ENCODE measurements at regions not wholly inside any gene's neighbourhood (a gene's known extent, or its start where the extent isn't known, plus 50 kb on each side); places are given as distances from the start of the nearest gene placed in this dataset.

- 80 to 87% methylated on average over 6 of the region's 6 CpGs for WGBS, 2 experiments (ENCODE audit: insufficient coverage in 2 of 2)
- Histone ChIP-seq H3K27ac (ENCODE audit: low read depth, low read length, severe bottlenecking) (no peak overlapping the region), H3K36me3 (ENCODE audit: control insufficient read depth, insufficient read depth, low read length) (no peaks in the 10 kb centered on the region), H3K4me3 (ENCODE audit: extremely low read depth, insufficient read depth, low read length, poor library complexity, severe bottlenecking) (no peak overlapping the region), H3K9me3 (ENCODE audit: control insufficient read depth, low read length) (no peaks in the 10 kb centered on the region), H3K4me1 (ENCODE audit: control insufficient read depth, insufficient read depth, low read length, poor library complexity, severe bottlenecking) (peaks cover 14% of the 10 kb centered on the region)
Observed at GRCh38 chr19:31120952-31121351, 228.3 kb downstream of the TSHZ3 start.

- H3K4me3 ChIP-seq (ENCODE audit: extremely low read depth, insufficient read depth, low read length, poor library complexity, severe bottlenecking), result no peak overlapping the region
- 93 to 94% methylated on average over 2 to 4 of the region's 5 CpGs for WGBS, 2 experiments (ENCODE audit: insufficient coverage in 2 of 2)
Observed at GRCh38 chr19:31119951-31120690, 229.1 kb downstream of the TSHZ3 start.

GRCh38 chr19:31118986-31119385, 230.2 kb downstream of the TSHZ3 start:
- Histone ChIP-seq H3K4me1 (ENCODE audit: control insufficient read depth, insufficient read depth, low read length, poor library complexity, severe bottlenecking) (peaks cover 14% of the 10 kb centered on the region), H3K36me3 (ENCODE audit: control insufficient read depth, insufficient read depth, low read length) (no peaks in the 10 kb centered on the region), H3K4me3 (ENCODE audit: extremely low read depth, insufficient read depth, low read length, poor library complexity, severe bottlenecking) (no peak overlapping the region), H3K27ac (ENCODE audit: low read depth, low read length, severe bottlenecking) (peak overlapping the region; percentile 74), H3K9me3 (ENCODE audit: control insufficient read depth, low read length) (no peaks in the 10 kb centered on the region)
- WGBS, 2 experiments (ENCODE audit: insufficient coverage in 2 of 2), result 59 to 70% methylated on average over 3 to 4 of the region's 4 CpGs

More at GRCh38 chr19:31119951-31120690, 229.1 kb downstream of the TSHZ3 start:
- no peaks in the 10 kb centered on the region for H3K9me3 ChIP-seq (ENCODE audit: control insufficient read depth, low read length)
- H3K4me1 ChIP-seq (ENCODE audit: control insufficient read depth, insufficient read depth, low read length, poor library complexity, severe bottlenecking), result peaks cover 14% of the 10 kb centered on the region
- H3K36me3 ChIP-seq (ENCODE audit: control insufficient read depth, insufficient read depth, low read length), result no peaks in the 10 kb centered on the region
- H3K27ac ChIP-seq (ENCODE audit: low read depth, low read length, severe bottlenecking), result no peak overlapping the region

GRCh38 chr19:31118287-31118955, 230.8 kb downstream of the TSHZ3 start:
- 85 to 92% methylated on average over 9 to 12 of the region's 15 CpGs for WGBS, 2 experiments (ENCODE audit: insufficient coverage in 2 of 2)

GRCh38 chr19:31114585-31114984, 234.7 kb downstream of the TSHZ3 start:
- Histone ChIP-seq H3K27ac (ENCODE audit: low read depth, low read length, severe bottlenecking) (no peak overlapping the region), H3K4me3 (ENCODE audit: extremely low read depth, insufficient read depth, low read length, poor library complexity, severe bottlenecking) (no peak overlapping the region), H3K36me3 (ENCODE audit: control insufficient read depth, insufficient read depth, low read length) (no peaks in the 10 kb centered on the region), H3K9me3 (ENCODE audit: control insufficient read depth, low read length) (no peaks in the 10 kb centered on the region), H3K4me1 (ENCODE audit: control insufficient read depth, insufficient read depth, low read length, poor library complexity, severe bottlenecking) (peaks cover 31% of the 10 kb centered on the region)

More at GRCh38 chr19:31118287-31118955, 230.8 kb downstream of the TSHZ3 start:
- Histone ChIP-seq H3K4me1 (ENCODE audit: control insufficient read depth, insufficient read depth, low read length, poor library complexity, severe bottlenecking) (peaks cover 14% of the 10 kb centered on the region), H3K36me3 (ENCODE audit: control insufficient read depth, insufficient read depth, low read length) (no peaks in the 10 kb centered on the region), H3K9me3 (ENCODE audit: control insufficient read depth, low read length) (no peaks in the 10 kb centered on the region), H3K4me3 (ENCODE audit: extremely low read depth, insufficient read depth, low read length, poor library complexity, severe bottlenecking) (no peak overlapping the region), H3K27ac (ENCODE audit: low read depth, low read length, severe bottlenecking) (peak overlapping the region; percentile 74)

GRCh38 chr19:31113293-31113692, 235.9 kb downstream of the TSHZ3 start:
- Histone ChIP-seq H3K4me1 (ENCODE audit: control insufficient read depth, insufficient read depth, low read length, poor library complexity, severe bottlenecking) (peaks cover 23% of the 10 kb centered on the region), H3K36me3 (ENCODE audit: control insufficient read depth, insufficient read depth, low read length) (no peaks in the 10 kb centered on the region), H3K9me3 (ENCODE audit: control insufficient read depth, low read length) (no peaks in the 10 kb centered on the region), H3K4me3 (ENCODE audit: extremely low read depth, insufficient read depth, low read length, poor library complexity, severe bottlenecking) (no peak overlapping the region), H3K27ac (ENCODE audit: low read depth, low read length, severe bottlenecking) (peak overlapping the region; percentile 36)
- no CpG with 5 or more reads among the region's 1 CpG for WGBS, 2 experiments (ENCODE audit: insufficient coverage in 2 of 2)

GRCh38 chr19:31112158-31112557, 237.1 kb downstream of the TSHZ3 start:
- no peaks in the 10 kb centered on the region for H3K9me3 ChIP-seq (ENCODE audit: control insufficient read depth, low read length)
- no peak overlapping the region for H3K4me3 ChIP-seq (ENCODE audit: extremely low read depth, insufficient read depth, low read length, poor library complexity, severe bottlenecking)
- 98 to 99% methylated on average over 6 to 9 of the region's 9 CpGs for WGBS, 2 experiments (ENCODE audit: insufficient coverage in 2 of 2)
- no peaks in the 10 kb centered on the region for H3K36me3 ChIP-seq (ENCODE audit: control insufficient read depth, insufficient read depth, low read length)
- H3K4me1 ChIP-seq (ENCODE audit: control insufficient read depth, insufficient read depth, low read length, poor library complexity, severe bottlenecking), result peaks cover 22% of the 10 kb centered on the region
- no peak overlapping the region for H3K27ac ChIP-seq (ENCODE audit: low read depth, low read length, severe bottlenecking)

- no peaks in the 10 kb centered on the region for H3K36me3 ChIP-seq (ENCODE audit: control insufficient read depth, insufficient read depth, low read length)
- H3K4me1 ChIP-seq (ENCODE audit: control insufficient read depth, insufficient read depth, low read length, poor library complexity, severe bottlenecking), result peaks cover 22% of the 10 kb centered on the region
- no peak overlapping the region for H3K4me3 ChIP-seq (ENCODE audit: extremely low read depth, insufficient read depth, low read length, poor library complexity, severe bottlenecking)
- H3K27ac ChIP-seq (ENCODE audit: low read depth, low read length, severe bottlenecking), result no peak overlapping the region
- 83 to 100% methylated on average over 1 to 3 of the region's 3 CpGs for WGBS, 2 experiments (ENCODE audit: insufficient coverage in 2 of 2)
- no peaks in the 10 kb centered on the region for H3K9me3 ChIP-seq (ENCODE audit: control insufficient read depth, low read length)
Observed at GRCh38 chr19:31111741-31112140, 237.5 kb downstream of the TSHZ3 start.

- WGBS, 2 experiments (ENCODE audit: insufficient coverage in 2 of 2), result 58 to 66% methylated on average over 3 of the region's 5 CpGs
- Histone ChIP-seq H3K4me3 (ENCODE audit: extremely low read depth, insufficient read depth, low read length, poor library complexity, severe bottlenecking) (no peak overlapping the region), H3K36me3 (ENCODE audit: control insufficient read depth, insufficient read depth, low read length) (no peaks in the 10 kb centered on the region)
Observed at GRCh38 chr19:31110336-31110735, 238.9 kb downstream of the TSHZ3 start.

GRCh38 chr19:31109636-31110035, 239.6 kb downstream of the TSHZ3 start:
- no peaks in the 10 kb centered on the region for H3K36me3 ChIP-seq (ENCODE audit: control insufficient read depth, insufficient read depth, low read length)
- H3K9me3 ChIP-seq (ENCODE audit: control insufficient read depth, low read length), result no peaks in the 10 kb centered on the region
- 86 to 100% methylated on average over 1 to 2 of the region's 2 CpGs for WGBS, 2 experiments (ENCODE audit: insufficient coverage in 2 of 2)
- H3K4me3 ChIP-seq (ENCODE audit: extremely low read depth, insufficient read depth, low read length, poor library complexity, severe bottlenecking), result no peak overlapping the region
- H3K27ac ChIP-seq (ENCODE audit: low read depth, low read length, severe bottlenecking), result no peak overlapping the region
- H3K4me1 ChIP-seq (ENCODE audit: control insufficient read depth, insufficient read depth, low read length, poor library complexity, severe bottlenecking), result peaks cover 22% of the 10 kb centered on the region

More at GRCh38 chr19:31110336-31110735, 238.9 kb downstream of the TSHZ3 start:
- H3K27ac ChIP-seq (ENCODE audit: low read depth, low read length, severe bottlenecking), result no peak overlapping the region
- no peaks in the 10 kb centered on the region for H3K9me3 ChIP-seq (ENCODE audit: control insufficient read depth, low read length)
- peaks cover 22% of the 10 kb centered on the region for H3K4me1 ChIP-seq (ENCODE audit: control insufficient read depth, insufficient read depth, low read length, poor library complexity, severe bottlenecking)

GRCh38 chr19:31107096-31107495, 242.1 kb downstream of the TSHZ3 start:
- Histone ChIP-seq H3K4me1 (ENCODE audit: control insufficient read depth, insufficient read depth, low read length, poor library complexity, severe bottlenecking) (peaks cover 10% of the 10 kb centered on the region), H3K36me3 (ENCODE audit: control insufficient read depth, insufficient read depth, low read length) (no peaks in the 10 kb centered on the region), H3K9me3 (ENCODE audit: control insufficient read depth, low read length) (no peaks in the 10 kb centered on the region), H3K27ac (ENCODE audit: low read depth, low read length, severe bottlenecking) (no peak overlapping the region), H3K4me3 (ENCODE audit: extremely low read depth, insufficient read depth, low read length, poor library complexity, severe bottlenecking) (no peak overlapping the region)
- 84 to 98% methylated on average over 7 to 8 of the region's 8 CpGs for WGBS, 2 experiments (ENCODE audit: insufficient coverage in 2 of 2)
